Nephron (organoid): ENCODE measurements at regions not wholly inside any gene's neighbourhood (a gene's known extent, or its start where the extent isn't known, plus 50 kb on each side); places are given as distances from the start of the nearest gene placed in this dataset.

ENCODE experiments used
- H3K27ac Mint-ChIP-seq, 3 experiments: 2 replicates each; pipeline ENCODE4 v1.8.0; 2020; ENCODE audit warnings: mixed read lengths in 3 of 3, mild to moderate bottlenecking in 2 of 3, moderate library complexity in 1 of 3
- H3K27me3 Mint-ChIP-seq: 2 replicates; pipeline ENCODE4 v1.8.0; 2021; ENCODE audit warnings: low read depth, mild to moderate bottlenecking, moderate library complexity, mixed read lengths
- H3K36me3 Mint-ChIP-seq: 2 replicates; pipeline ENCODE4 v1.8.0; 2020; ENCODE audit warnings: low read depth, mixed read lengths
- H3K4me1 Mint-ChIP-seq: 2 replicates; pipeline ENCODE4 v1.8.0; 2020; ENCODE audit warnings: mixed read lengths
- H3K4me3 Mint-ChIP-seq, 3 experiments: 2 replicates each; pipeline ENCODE4 v1.8.0; 2020; ENCODE audit warnings: mild to moderate bottlenecking in 3 of 3, mixed read lengths in 3 of 3, moderate library complexity in 2 of 3
- H3K9me3 Mint-ChIP-seq: 2 replicates; pipeline ENCODE4 v1.8.0; 2020; ENCODE audit warnings: mixed read lengths
- CTCF ChIP-seq, 3 experiments: fragments of 200-600 bp; sonication (generic); IDR thresholded peaks; one replicate each; pipeline ENCODE4 v1.5.0; 2021; ENCODE audit warnings: antibody characterized with exemption in 3 of 3; ENCODE audit not compliant: unreplicated experiment in 3 of 3

GRCh38 chr6:56375806-56376205 is 128.4 kb upstream of the COL21A1 start:
- H3K27me3 Mint-ChIP-seq = no peaks in the 10 kb centered on the region
- TF ChIP-seq CTCF (IDR thresholded peaks at IDR 0.05; ENCODE audit: unreplicated experiment in 3 of 3) = no peak
- H3K9me3 Mint-ChIP-seq = no peaks in the 10 kb centered on the region
- H3K4me3 Mint-ChIP-seq = no peak overlapping the region
- peak overlapping the region in 2 of 3 experiments; percentile 77 to 86 for H3K27ac Mint-ChIP-seq
- H3K4me1 Mint-ChIP-seq = peaks cover 49% of the 10 kb centered on the region
- no peaks in the 10 kb centered on the region for H3K36me3 Mint-ChIP-seq

- no peak for TF ChIP-seq CTCF (IDR thresholded peaks at IDR 0.05; ENCODE audit: unreplicated experiment in 3 of 3)
- peak overlapping the region; percentile 43 to 86 (median 77) for H3K27ac Mint-ChIP-seq
- H3K27me3 Mint-ChIP-seq = no peaks in the 10 kb centered on the region
- H3K4me3 Mint-ChIP-seq = no peak overlapping the region
- H3K9me3 Mint-ChIP-seq = no peaks in the 10 kb centered on the region
- H3K4me1 Mint-ChIP-seq = peaks cover 58% of the 10 kb centered on the region
- H3K36me3 Mint-ChIP-seq = no peaks in the 10 kb centered on the region
These were observed 127.5 kb upstream of the COL21A1 start for GRCh38 chr6:56374841-56375369.

DNA sequence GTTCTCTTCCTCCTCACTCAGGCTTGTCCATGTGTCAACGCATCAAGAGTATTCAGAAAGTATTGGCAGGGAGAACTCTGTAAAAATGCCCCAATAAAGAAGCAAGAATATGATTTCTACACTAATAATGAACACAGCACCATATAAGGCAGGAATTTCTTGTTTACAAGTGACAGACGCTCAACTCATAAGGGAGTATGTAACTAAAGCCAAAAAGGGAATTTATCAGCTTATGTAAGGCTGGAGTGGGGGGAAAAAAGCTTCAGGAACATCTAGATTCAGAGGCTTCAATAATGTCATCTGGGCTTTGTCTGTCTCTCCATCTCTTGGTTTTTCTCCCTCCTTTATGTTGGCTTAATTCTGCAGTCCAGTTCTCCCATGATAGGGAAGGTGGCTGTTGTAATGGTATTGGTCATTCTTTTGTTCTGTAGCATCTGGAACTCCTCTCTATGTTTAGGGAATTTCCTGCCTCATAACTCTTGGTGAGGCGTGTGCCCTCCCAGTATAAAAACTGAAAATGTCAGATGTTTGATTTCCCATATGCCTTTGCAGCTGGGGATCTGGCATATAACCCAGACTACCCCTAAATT is 125.1 kb upstream of the COL21A1 start:
- no peak for TF ChIP-seq CTCF (IDR thresholded peaks at IDR 0.05; ENCODE audit: unreplicated experiment in 3 of 3)
- no peaks in the 10 kb centered on the region for H3K9me3 Mint-ChIP-seq
- peak overlapping the region; percentile 61 to 96 (median 82) for H3K27ac Mint-ChIP-seq
- H3K4me3 Mint-ChIP-seq = peak overlapping the region in 1 of 3 experiments; percentile 0
- peaks cover 63% of the 10 kb centered on the region for H3K4me1 Mint-ChIP-seq
- H3K27me3 Mint-ChIP-seq = no peaks in the 10 kb centered on the region
- H3K36me3 Mint-ChIP-seq = no peaks in the 10 kb centered on the region

GRCh38 chr6:56370561-56371211 is 123.3 kb upstream of the COL21A1 start:
- Mint-ChIP-seq H3K4me3 (peak overlapping the region in 1 of 3 experiments; percentile 11), H3K27me3 (no peaks in the 10 kb centered on the region), H3K9me3 (no peaks in the 10 kb centered on the region), H3K36me3 (no peaks in the 10 kb centered on the region), H3K4me1 (peaks cover 68% of the 10 kb centered on the region), H3K27ac (peak overlapping the region; percentile 34 to 96 (median 91))
- TF ChIP-seq CTCF (IDR thresholded peaks at IDR 0.05; ENCODE audit: unreplicated experiment in 3 of 3) = no peak

DNA sequence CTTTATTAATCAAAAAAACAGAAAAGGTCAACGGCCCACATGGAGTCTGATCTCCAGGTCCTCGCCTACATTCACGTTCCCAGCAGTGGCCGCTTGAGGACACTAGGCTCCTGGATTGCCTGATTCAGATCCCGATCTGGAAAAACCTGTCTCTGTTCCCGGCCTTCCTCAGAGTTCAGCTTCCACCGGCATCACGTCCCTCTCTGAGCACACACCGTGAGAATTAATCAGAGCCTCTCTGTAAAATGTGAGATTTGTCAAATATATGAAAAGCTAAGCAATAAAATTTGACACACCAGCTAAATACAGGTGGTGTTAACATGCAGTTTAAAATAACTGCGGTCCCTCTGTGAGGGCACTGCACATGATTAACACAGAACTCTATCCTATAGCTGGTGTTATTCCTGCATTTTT is 122.8 kb upstream of the COL21A1 start:
- Mint-ChIP-seq H3K9me3 (no peaks in the 10 kb centered on the region), H3K4me1 (peaks cover 68% of the 10 kb centered on the region), H3K4me3 (peak overlapping the region in 1 of 3 experiments; percentile 54), H3K27me3 (no peaks in the 10 kb centered on the region), H3K36me3 (no peaks in the 10 kb centered on the region), H3K27ac (peak overlapping the region; percentile 19 to 96 (median 91))
- peak in 2 of 3 experiments; percentile 24 to 34 for TF ChIP-seq CTCF (IDR thresholded peaks at IDR 0.05; ENCODE audit: unreplicated experiment in 3 of 3)
